IPS-NIHi11 (cell line): ENCODE measurements at regions not wholly inside any gene's neighbourhood (a gene's known extent, or its start where the extent isn't known, plus 50 kb on each side); places are given as distances from the start of the nearest gene placed in this dataset.
"Not testable (repeated sequence)": the region's sequence is repeated elsewhere in the genome, so short reads cannot be mapped to it uniquely, and the experiment has no call there.

Experiments
- DNase-seq: peaks from one replicate; pipeline ENCODE4 v3.0.0; 2012; ENCODE audit warnings: mixed read lengths, low spot score

DNA sequence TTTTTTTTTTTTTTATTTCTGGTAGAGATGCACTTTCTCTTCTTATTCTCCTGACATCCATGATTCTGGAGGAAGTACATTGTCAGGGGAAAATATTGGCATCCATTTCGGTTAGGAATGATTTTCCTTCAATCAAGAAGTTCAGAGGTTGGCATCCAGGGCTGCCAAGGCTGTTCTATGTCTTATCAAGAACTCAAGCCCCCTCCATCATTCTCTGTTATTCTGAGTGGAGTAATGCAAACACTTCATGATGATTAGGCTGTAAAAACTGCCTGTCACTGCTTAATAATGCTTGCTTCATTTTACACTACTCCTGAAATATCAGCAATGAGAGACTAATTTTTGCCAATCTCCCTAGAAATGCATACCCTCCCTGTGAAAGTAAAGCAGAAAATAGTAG, 417.1 kb upstream of the NFIA start:
- DNase-seq = no peak

DNA sequence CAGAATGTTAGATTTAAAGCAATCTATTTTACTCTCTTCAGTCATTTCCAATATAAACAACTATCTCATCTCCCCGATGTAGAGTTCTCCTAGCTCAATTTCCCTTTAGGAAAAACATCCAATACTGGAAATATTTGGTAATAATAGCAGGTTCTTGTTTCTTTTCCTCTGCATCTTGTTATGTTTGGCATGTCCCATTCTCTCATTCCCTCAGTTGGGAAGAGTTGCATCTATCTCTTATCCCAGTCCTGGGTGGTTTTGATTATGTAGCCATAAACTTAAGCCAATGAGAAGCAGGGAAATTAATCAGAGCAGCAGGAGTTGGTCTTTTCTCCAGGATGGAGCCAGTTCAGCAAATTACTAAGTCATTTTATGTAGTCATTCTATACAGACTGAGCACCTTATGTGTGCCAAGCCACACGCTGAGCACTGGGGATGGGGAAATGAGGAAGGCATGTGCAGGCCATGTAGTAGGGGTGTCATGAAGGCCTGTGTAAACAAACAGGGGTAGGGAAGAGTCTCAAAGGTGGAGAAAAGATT, 418.2 kb upstream of the NFIA start:
- DNase-seq = no peak

DNA sequence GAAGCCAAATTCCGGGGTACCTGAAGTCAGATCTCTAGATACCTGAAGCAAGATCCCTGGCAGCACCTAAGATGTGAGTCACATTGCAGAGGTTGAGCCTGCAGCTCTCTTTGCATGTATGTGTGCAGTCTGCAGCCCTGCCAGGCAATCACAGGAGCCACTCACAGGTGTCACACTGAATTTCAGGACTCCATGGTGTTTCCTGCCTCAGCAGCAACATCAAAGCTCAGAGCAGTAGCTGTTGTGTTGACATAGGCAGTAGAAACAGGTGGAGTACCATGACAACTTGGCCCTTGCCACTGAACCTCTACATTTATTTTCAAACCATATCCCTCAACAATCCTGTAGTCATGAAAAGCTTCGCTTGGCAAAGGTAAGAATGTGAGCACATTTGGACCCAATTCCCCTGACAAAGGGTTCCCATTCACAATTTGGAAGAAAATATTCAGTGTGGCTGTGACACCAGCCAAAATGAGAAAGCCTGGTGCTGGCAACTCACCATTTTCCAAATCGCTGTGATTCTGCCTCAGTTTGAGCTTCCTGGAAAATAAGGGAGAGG, 419.8 kb upstream of the NFIA start:
- DNase-seq = no peak

DNA sequence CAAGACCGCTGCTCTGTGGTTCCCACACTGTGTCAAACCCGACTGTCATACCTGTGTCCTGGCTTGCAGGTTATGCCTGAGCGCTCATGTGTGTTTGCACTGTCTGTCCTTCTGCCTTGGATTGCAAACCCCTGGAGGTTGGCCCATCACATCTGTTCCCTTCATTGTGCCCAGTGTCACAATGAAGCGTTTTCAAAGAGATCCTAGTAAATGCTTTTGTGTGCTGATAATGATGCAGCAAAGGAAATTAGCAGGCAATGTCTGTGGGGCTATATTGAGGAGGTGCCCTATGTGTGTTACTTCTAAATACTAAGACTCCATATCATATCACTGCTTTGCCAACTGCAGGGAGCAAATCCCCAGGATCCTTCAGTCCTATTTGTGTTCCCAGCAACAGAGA, 424.4 kb upstream of the NFIA start:
- DNase-seq = no peak

DNA sequence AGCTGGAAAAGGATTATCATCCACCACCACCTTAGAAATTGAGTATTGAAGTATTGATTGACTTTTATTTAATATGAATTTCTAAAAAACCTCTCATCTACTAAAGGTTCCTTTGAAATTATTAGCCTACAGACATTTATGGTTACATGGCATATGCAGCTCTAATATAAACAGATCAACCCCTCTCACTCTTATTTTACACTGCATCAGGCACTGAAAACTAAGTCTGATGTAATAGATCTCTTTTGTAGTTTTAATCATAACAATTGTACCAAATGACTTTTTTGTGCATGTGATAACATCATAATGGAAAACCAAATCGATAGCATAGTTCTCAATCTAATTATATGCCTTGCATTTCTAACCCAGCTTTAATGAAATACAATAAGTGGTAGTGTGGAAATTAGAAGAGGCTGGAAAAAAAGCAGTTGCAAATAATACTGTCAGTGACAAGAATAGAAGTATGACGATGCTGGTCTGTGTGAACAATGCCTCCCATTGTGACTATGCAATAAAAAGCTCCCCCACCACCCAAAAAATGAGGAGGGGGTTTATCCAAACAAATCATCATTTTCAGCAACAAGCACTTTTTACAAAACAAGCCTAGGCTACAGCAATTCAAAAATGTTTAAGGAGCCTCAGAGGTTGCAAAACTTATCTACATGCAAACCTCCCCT, 426.5 kb upstream of the NFIA start:
- DNase-seq = no peak

DNA sequence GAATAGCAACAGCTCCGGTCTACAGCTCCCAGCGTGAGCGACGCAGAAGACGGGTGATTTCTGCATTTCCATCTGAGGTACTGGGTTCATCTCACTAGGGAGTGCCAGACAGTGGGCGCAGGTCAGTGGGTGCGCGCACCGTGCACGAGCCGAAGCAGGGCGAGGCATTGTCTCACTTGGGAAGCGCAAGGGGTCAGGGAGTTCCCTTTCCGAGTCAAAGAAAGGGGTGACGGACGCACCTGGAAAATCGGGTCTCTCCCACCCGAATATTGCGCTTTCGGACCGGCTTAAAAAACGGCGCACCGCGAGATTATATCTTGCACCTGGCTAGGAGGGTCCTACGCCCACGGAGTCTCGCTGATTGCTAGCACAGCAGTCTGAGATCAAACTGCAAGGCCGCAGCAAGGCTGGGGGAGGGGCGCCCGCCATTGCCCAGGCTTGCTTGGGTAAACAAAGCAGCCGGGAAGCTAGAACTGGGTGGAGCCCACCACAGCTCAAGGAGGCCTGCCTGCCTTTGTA, 442.3 kb upstream of the NFIA start:
- not testable (repeated sequence) for DNase-seq

DNA sequence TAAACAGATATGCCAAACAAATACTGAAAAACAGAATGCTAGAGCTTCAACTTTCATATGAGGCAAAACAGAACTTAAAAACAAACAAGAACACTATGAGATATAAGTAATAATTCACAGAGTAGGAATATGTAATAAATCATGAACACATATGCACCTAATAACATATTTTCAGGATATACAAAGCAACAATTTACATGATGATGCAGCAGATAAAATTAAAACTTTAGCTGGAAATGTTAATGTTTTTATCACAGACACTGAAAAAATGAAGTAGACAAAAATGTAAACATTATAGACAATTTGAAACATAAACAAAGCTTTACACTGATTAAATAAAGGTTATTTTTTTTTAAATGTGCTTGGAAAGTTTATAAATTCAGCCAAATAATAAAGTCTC, 443.1 kb upstream of the NFIA start:
- no peak for DNase-seq

DNA sequence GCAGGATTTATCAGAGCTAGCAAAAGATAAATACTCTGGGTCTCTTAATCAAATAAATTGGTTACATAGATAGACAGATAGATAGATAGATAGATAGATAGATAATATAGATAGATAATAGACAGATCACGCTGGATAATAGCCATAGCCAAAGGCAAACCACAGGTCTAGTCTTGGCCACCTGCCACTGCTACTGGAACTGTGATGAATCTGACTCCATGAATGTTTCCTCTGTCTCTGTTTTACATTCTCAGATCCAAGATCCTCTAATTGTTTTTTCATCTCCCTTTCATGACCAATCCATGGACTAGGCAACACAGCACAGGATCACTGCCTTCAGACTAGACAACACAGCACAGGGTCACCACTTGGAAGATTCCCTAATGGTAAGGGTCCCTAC, 444.7 kb upstream of the NFIA start:
- DNase-seq = no peak

DNA sequence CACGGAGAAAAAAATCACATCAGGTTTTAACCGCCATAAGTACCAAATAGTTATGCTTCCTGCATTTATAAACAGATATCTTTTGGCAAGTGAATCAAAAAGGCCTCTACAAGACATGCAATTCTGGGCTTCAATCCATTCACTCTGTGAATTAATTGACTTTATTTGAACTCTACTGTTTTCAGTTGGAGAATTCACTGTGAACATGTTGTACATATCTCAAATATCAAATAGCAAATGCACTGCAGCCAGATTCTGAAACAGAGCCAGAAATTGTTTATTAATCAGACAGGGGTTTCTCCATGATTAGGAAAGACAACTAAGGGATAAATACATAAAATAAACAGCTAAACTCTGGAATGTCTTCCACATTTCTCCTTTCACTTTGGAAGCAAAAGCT, 445.4 kb upstream of the NFIA start:
- DNase-seq = no peak

DNA sequence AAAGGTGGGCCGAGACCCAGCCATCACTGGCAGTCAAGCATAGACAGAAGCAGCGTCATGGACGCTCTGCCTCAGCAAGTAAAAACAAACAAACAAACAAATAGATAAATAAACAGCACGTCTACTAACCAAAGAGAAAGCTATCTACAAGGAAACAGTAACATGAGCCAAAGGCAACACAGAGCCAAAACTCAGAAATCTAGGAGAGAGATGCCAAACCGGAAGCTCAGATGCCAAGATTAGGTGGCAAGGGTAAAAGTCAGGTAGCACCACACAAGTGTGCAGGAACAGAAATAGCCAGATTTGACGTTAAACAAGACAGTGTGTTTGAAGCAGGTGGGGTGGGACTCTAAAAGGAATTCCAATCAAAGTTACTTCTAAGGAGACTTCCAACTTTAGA, 448.3 kb upstream of the NFIA start:
- no peak for DNase-seq

DNA sequence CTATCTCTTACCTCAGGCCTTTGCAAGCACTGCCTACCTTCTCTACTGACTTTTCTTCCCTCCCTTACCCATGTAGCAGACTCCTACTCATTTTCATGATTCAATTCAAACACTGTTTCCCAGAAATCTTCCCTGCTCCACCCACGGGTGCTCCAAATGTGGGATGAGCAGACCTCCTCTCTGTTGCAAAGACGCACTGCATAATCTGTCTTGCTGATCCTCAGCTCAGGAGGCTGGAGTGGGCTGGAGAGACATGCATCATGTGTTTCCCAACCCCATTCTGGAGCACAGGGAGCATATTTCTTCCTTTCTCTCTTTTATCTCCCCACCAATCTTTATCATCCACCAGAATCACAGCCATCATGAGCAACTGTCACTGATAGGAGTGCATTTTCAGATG, 459.9 kb upstream of the NFIA start:
- no peak for DNase-seq

DNA sequence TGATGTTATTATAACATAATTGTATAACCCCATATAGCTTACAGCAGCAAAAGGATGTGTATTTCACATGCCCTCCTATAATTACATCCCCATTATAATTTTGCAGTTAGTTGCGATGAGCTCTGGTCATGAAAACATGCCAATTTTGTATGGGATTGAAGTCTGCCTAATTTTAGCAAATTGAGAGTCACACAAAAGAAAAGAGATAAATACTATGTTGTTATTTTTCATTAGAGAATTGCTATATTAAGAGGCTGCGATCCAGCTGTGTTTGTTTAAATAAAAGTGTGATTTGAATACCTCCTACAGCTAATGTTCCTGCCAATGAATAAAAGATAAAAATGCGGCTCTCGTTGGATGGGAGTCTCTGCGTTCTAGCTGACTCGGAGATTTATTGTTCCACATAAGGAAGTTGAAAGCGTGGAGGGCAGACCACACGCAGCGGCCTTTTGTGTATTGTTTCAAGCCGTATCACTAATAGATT, 461.0 kb upstream of the NFIA start:
- no peak for DNase-seq

DNA sequence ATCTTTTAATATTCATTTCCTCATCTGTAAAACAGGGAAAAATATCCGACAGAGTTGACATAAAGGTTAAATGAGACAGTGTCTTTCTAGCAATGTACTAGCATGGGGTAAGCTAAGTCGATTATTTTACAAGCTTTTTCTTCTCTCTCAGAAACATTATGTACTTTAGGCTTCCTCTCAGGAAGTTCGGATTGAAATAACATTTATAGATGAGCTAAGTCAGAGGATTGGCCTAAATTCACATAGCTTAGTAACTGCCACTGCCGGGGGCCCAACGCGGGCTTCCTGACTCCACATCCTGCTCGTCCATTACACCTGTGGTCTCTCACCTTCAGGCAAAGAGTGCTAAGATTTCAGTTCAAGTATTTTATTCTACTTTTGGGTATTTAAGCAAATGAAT, 462.3 kb upstream of the NFIA start:
- DNase-seq = no peak

DNA sequence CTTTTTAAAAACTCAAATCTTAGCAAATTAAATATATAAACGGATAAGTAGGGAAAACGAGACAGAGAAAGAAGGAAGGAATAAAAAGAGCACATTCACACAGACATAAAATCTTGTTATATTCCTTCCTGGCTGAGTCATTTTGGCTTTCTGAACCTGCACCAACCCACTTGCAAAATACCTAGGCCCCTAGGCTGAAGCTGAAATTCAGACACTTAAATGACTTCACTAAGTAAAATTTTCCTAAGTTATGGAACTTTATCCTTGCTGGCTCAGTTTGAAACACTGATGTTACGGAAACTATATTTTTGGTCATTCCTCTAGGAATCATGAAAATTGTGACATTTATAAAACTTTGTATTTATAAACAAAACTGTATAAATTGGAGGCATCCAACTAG, 462.8 kb upstream of the NFIA start:
- no peak for DNase-seq

DNA sequence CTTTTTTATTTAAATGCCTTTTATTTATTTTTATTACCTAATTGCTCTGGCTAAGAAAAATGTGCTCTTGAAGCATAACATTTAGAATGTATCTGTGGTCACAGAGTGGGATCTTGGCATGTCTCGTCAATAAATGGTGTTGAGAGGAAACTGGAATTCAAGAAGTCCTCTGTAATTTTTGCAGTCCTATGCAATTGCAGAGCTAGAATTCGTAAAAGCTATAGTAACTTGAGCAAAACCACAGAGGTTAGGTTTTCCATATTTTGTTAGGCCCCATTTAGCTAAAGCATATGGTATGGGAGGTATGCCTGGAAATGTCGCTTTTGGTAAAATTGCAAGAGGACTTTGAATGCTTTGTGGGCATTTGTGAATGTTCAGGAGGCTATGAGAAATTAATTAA, 466.7 kb upstream of the NFIA start:
- DNase-seq = no peak

DNA sequence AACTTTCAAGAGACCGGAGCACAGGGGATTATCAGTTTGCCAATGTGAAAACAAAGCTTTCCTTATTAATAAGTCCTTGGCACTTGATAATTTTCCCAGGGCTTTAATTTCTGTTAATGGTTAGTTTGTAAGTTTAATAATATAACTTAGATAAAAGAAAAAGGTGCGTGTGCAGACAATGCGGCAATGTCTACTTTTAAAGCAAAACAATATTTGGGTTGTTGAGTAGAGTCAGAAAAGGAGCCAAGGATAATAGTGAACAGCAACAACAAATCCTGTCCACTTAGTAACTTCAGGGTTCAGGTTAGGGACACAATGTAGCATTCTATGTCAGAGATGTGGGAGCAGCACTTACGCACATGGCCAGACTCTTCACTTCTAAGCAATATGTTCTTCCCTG, 469.6 kb upstream of the NFIA start:
- DNase-seq = no peak

DNA sequence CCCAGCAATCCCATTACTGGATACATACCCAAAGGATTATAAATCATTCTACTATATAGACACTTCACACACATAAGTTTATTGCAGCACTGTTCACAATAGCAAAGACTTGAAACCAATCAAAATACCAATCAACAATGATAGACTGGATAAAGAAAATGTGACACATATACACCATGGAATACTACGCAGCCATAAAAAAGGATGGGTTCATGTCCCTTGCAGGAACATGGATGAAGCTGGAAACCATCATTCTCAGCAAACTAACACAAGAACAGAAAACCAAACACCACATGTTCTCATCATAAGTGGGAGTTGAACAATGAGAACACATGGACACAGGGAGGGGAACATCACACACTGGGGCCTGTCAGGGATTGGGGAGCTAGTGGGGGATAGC, 475.4 kb upstream of the NFIA start:
- not testable (repeated sequence) for DNase-seq

DNA sequence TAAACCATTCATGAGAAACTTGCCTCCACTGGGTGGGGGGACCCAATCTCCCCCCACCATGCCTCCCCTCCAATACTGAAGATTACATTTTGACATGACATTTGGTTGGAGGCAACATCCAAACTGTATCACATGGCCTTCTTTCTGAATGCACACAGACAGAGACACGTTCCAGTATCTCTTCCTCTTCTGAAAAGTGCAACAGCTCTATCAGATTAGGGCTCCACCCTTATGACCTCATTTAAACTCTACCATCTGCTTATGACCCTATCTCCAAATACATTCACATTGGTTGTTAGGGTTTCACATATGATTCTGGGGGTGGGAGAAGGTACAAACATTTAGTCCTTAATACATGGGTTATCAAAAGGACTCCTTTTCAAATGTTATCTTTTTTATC, 481.8 kb upstream of the NFIA start:
- DNase-seq = no peak

DNA sequence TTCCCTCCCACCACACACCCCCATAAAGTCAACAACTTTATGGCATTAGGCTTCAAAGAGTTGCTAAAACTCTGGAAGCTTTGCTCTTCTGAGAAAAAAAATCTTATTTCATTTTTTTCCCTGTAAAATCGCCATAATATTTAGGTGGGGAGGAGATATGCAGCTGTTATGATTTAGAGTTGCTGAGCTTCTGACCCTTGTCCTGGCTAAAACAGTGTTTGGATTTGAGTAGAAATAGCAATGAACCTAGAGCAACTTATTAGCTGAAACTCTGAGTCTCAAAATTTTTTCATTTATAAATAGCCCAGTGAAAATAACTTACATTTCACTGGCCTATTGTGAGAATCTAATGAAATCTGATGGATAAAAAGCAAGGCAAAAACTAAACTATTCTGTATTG, 482.8 kb upstream of the NFIA start:
- DNase-seq = no peak

DNA sequence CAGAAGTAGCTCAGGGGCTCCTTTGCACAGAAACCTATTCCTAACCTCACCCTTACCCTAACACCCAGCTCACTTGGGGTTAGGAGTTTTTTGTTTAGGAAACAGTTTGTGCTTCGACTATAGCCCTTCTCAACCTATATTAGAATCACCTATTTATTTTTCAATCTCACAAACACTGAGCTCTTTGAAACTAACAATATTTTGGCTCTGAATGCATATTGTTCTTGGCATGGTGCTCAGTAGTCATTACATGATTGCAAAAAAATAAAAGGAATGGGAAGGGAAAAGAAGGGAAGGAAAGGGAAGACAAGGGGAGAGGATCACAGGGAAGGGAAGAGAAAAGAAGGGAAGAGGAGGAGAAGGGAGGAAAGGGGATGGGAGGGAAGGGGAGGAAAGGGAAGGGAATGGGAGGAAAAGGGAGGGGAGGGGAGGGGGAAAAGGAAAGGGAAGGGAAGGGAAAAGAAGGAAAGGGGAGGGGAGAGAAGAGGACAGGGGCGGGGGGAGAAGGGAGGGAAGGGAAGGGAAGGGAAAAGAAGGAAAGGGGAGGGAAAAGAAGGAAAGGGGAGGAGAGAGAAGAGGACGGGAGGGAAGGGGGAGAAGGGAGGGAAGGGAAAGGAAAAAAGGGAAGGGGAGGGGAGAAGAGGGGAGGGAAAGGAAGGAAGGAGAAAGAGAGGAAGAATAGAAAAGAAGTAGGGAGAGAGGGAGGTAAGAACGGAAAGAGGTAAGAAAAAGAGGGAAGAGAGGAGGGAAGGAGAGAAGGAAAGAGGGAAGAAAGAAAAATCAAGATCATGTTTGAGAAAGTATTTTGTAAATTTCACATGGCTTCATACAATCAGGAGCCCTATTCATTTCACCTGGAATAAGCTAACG, 484.1 kb upstream of the NFIA start:
- DNase-seq = no peak

DNA sequence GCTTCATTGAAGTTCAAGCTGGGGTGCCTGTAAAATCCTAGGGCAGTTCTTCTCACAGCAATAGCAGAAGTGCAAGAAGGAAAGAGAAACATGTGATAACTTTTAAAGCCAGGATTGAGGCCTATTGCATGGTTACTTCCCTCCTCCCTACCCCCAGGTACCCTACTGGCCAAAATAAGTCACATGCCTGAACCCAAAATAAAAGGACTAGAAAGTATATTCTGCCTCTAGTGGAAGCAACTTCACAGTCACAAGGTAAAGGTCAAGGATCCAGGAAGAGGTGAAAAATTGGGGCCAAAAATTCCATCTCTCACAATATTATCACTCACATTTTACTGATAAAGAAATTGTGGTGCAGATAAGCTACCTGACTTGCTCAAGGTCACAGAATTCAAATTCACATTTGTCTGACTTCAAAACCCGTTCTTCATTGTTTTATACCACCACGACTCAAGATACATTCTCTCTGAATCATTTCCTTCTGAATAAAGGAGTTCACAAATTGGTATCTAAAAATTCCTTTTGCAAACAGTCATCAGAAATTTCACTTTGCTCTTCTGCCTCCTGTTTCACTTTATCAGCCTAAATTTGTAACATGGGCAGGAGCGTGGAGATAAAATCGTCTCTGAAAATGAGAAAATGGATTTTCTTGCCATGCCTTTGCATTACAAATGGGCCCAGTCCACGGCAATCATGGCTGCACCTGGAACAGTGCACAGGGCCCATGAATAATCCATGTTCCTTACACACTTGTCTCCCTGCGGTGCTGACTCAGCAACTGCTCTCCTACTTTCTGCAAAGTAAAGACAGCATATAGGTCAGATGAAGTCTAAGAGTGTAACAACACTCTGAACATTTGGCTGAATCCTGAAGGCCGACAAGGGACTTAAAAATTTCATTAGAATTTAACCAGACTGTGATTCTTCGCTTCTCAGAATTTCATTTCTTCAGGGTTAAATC, 485.3 kb upstream of the NFIA start:
- DNase-seq = no peak

DNA sequence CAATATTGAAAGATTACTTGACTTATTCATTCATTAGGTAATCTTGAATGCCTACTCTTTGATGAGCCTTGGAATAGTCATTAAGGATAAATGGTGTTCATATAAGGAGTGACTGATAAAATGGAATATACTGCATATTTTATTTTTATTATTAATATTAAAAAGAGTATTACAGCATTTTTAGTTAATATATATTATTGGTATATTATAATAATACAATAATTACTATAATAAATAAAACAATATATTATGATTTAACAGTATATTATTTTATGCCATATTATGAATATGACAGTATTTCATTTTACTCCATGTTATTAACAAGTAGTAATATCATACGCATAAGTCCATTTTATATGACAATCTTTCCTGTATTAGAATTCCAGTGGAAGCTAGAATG, 490.8 kb upstream of the NFIA start:
- DNase-seq = no peak
